ENCODE measurements at regions not wholly inside any gene's neighbourhood (a gene's known extent, or its start where the extent isn't known, plus 50 kb on each side); places are given as distances from the start of the nearest gene placed in this dataset.

DNA sequence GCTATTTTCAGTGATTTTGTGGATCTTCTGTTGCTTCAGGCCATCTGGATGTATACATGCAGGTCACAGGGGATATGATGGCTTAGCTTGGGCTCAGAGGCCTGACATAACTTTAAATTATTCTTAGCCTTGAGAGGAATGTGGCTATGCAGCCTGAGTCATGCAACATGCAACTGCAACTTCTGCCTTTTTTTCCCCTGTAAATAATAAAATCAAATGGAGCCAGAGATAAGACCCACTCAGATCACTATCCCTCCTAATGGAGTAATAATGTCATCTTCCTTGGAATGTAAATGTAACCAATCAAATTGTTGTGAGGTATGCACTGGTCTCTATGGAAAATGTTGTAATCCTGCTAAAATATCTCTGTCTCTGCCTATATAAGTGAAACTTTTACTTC, 54.9 kb downstream of the MAGEB17 start:
- no peak overlapping the region for H3K27ac ChIP-seq
- H3K9me3 ChIP-seq = peaks cover 0 to 13% (median 0%) of the 10 kb centered on the region in 4 donors
- TF ChIP-seq POLR2A (IDR thresholded peaks at IDR 0.05) = no peak
- no peak for TF ChIP-seq EP300 (IDR thresholded peaks at IDR 0.05)
- TF ChIP-seq POLR2AphosphoS5 (IDR thresholded peaks at IDR 0.05) = no peak
- TF ChIP-seq, protein P1, sequence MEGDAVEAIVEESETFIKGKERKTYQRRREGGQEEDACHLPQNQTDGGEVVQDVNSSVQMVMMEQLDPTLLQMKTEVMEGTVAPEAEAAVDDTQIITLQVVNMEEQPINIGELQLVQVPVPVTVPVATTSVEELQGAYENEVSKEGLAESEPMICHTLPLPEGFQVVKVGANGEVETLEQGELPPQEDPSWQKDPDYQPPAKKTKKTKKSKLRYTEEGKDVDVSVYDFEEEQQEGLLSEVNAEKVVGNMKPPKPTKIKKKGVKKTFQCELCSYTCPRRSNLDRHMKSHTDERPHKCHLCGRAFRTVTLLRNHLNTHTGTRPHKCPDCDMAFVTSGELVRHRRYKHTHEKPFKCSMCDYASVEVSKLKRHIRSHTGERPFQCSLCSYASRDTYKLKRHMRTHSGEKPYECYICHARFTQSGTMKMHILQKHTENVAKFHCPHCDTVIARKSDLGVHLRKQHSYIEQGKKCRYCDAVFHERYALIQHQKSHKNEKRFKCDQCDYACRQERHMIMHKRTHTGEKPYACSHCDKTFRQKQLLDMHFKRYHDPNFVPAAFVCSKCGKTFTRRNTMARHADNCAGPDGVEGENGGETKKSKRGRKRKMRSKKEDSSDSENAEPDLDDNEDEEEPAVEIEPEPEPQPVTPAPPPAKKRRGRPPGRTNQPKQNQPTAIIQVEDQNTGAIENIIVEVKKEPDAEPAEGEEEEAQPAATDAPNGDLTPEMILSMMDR (IDR thresholded peaks at IDR 0.05) = no peak
- no peaks in the 10 kb centered on the region for H3K4me1 ChIP-seq
- ATAC-seq (ENCODE audit: low FRiP score in 2 of 2) = no peak
- no peak for DNase-seq
- no peaks in the 10 kb centered on the region for H3K36me3 ChIP-seq
- H3K27me3 ChIP-seq = no peaks in the 10 kb centered on the region
- no peak overlapping the region for H3K4me3 ChIP-seq

DNA sequence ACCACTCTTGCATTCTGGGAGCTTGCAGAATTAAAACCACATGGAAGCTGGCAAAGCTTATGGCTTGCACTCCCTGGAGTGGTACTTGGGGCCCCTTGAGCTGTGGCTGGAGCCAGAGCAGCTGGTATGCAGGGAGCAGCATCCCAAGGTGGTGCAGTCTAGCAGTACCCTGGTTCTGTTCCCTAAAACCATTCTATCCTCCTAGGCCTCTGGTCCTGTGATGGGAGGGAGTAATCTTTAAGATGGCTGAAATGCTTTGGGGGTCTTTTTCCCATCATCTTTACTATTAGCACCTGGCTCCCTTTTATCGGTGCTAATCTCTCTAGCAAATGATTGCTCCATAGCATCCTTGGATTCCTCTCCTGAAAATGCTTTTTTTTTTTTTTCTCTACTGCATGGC, 56.1 kb downstream of the MAGEB17 start:
- no peaks in the 10 kb centered on the region for H3K36me3 ChIP-seq
- DNase-seq (no peak), ATAC-seq (ENCODE audit: low FRiP score in 2 of 2) (no peak)
- no peak overlapping the region for H3K4me3 ChIP-seq
- no peak overlapping the region for H3K27ac ChIP-seq
- H3K9me3 ChIP-seq = peaks cover 0 to 13% (median 0%) of the 10 kb centered on the region in 4 donors
- H3K27me3 ChIP-seq = no peaks in the 10 kb centered on the region
- TF ChIP-seq POLR2A (IDR thresholded peaks at IDR 0.05) (no peak), EP300 (IDR thresholded peaks at IDR 0.05) (no peak), POLR2AphosphoS5 (IDR thresholded peaks at IDR 0.05) (no peak)
- TF ChIP-seq, protein P1 (IDR thresholded peaks at IDR 0.05) = no peak
- H3K4me1 ChIP-seq = no peaks in the 10 kb centered on the region
- WGBS, 2 donors = 100% methylated on average over 1 of the region's 1 CpG

DNA sequence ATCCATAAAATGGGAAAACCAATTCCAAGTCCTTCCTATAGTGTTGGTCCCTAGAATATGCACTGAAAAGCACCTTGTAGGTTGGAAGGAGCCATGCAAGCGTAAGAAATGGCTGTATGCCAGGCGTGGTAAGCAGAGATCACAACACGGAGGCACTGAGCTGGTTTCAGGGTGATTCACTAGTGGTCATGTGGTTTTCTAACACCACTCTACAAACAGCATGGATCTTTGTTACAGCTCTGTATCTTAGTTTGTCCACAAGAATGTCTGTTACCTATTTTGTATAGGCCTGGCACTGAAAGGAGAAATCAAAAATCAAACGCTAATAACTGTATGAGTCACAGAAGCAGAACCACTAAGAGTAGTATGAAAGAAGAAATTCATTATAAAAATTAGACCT, 71.9 kb downstream of the MAGEB17 start:
- TF ChIP-seq, protein P1 (IDR thresholded peaks at IDR 0.05) = no peak
- no peak for TF ChIP-seq EP300 (IDR thresholded peaks at IDR 0.05)
- TF ChIP-seq POLR2A (IDR thresholded peaks at IDR 0.05) = no peak
- no peak for TF ChIP-seq POLR2AphosphoS5 (IDR thresholded peaks at IDR 0.05)

DNA sequence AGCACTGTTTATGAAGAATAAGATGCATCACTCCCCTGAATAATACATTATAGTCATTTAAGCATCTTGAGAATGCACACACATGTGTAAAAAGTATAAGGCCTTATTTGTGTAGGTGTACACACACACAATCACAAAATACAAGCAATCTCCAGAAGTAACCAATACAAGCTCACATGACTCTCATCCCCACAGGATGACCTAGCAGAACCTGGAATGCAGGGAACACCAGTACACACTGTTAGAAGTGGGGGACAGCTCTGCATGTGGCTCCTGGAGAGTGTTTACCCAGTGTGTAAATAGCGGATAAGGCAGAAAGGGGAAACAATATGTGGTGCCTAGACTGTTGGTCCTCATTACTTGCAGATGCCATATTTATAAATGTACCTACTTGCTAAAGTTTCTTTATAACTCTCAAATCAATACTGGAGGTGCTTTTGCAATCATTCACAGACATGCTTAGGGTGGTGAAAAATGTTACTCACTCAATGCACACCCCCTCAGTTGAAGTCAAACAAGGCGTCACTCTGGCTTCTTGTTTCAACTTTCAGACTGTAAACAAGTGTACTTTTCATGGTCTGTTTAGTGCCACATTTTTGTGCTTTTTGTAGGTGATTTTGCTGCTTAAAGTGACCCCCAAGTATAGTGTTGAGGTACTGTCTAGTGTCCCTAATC, 73.1 kb downstream of the MAGEB17 start:
- Histone ChIP-seq H3K27me3 (no peaks in the 10 kb centered on the region), H3K27ac (no peak overlapping the region), H3K4me1 (no peaks in the 10 kb centered on the region), H3K36me3 (no peaks in the 10 kb centered on the region), H3K4me3 (no peak overlapping the region), H3K9me3 (no peaks in the 10 kb centered on the region)
- TF ChIP-seq POLR2AphosphoS5 (IDR thresholded peaks at IDR 0.05) = no peak
- TF ChIP-seq, protein P1 (IDR thresholded peaks at IDR 0.05) = no peak
- TF ChIP-seq POLR2A (IDR thresholded peaks at IDR 0.05) = no peak
- TF ChIP-seq EP300 (IDR thresholded peaks at IDR 0.05) = no peak
- 65 to 77% methylated on average over 2 of the region's 2 CpGs for WGBS, 2 donors
- DNase-seq = no peak
- no peak for ATAC-seq (ENCODE audit: low FRiP score in 2 of 2)

More for the DNA sequence above, 71.9 kb downstream of the MAGEB17 start:
- H3K4me3 ChIP-seq = no peak overlapping the region
- WGBS, 2 donors = 85 to 90% methylated on average over 4 of the region's 4 CpGs
- H3K36me3 ChIP-seq = no peaks in the 10 kb centered on the region
- no peaks in the 10 kb centered on the region for H3K9me3 ChIP-seq
- DNase-seq (no peak), ATAC-seq (ENCODE audit: low FRiP score in 2 of 2) (no peak)
- H3K27ac ChIP-seq = no peak overlapping the region
- no peaks in the 10 kb centered on the region for H3K4me1 ChIP-seq
- H3K27me3 ChIP-seq = no peaks in the 10 kb centered on the region

DNA sequence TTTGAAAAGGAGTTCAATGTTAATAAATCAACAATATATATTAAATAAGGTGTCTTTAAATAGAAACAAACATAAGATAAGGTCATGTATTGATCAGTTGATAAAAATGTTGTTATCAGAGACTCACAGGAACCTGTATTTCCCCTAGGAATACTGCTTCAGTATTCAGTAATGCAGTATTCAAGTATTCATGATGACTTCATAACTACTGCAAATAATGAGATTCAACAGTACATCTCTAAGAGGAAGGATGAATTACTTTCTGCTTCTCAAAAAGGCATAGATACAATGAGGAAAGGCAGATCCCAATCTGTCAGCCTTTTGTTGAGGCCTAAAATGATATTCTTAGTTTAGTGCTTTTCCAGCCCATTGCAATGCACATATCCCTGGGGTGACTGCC, 73.7 kb downstream of the MAGEB17 start:
- TF ChIP-seq EP300 (IDR thresholded peaks at IDR 0.05) = no peak
- TF ChIP-seq POLR2AphosphoS5 (IDR thresholded peaks at IDR 0.05) = no peak
- TF ChIP-seq, protein P1 (IDR thresholded peaks at IDR 0.05) = no peak
- TF ChIP-seq POLR2A (IDR thresholded peaks at IDR 0.05) = no peak
- DNase-seq = no peak
- Histone ChIP-seq H3K4me1 (no peaks in the 10 kb centered on the region), H3K27ac (no peak overlapping the region), H3K36me3 (no peaks in the 10 kb centered on the region), H3K9me3 (no peaks in the 10 kb centered on the region), H3K27me3 (no peaks in the 10 kb centered on the region), H3K4me3 (no peak overlapping the region)
- no peak for ATAC-seq (ENCODE audit: low FRiP score in 2 of 2)
